Mesothelial cell of epicardium (in vitro differentiated cells): ENCODE measurements at regions not wholly inside any gene's neighbourhood (a gene's known extent, or its start where the extent isn't known, plus 50 kb on each side); places are given as distances from the start of the nearest gene placed in this dataset.

Experiments used
- DNase-seq, 2 experiments: peaks; one replicate each; pipeline ENCODE4 v3.0.0; 2021; ENCODE audit warnings: low spot score in 2 of 2; ENCODE audit not compliant: unreplicated experiment in 2 of 2
- H3K27ac Mint-ChIP-seq: 2 replicates; pipeline ENCODE4 v1.8.0; 2021; ENCODE audit warnings: mixed read lengths
- H3K27me3 Mint-ChIP-seq: 2 replicates; pipeline ENCODE4 v1.8.0; 2021; ENCODE audit warnings: low read depth, mixed read lengths
- H3K36me3 Mint-ChIP-seq: 2 replicates; pipeline ENCODE4 v1.8.0; 2021; ENCODE audit warnings: mixed read lengths
- H3K4me1 Mint-ChIP-seq: 2 replicates; pipeline ENCODE4 v1.8.0; 2021; ENCODE audit warnings: mixed read lengths
- H3K4me3 Mint-ChIP-seq: 2 replicates; pipeline ENCODE4 v1.8.0; 2021; ENCODE audit warnings: mild to moderate bottlenecking, moderate library complexity, mixed read lengths
- H3K9me3 Mint-ChIP-seq: 2 replicates; pipeline ENCODE4 v1.8.0; 2021; ENCODE audit warnings: mixed read lengths
- CTCF ChIP-seq: fragments of 200-600 bp; sonication (generic); IDR thresholded peaks from one replicate; pipeline ENCODE4 v1.5.0; 2021; ENCODE audit warnings: antibody characterized with exemption; ENCODE audit not compliant: unreplicated experiment

GRCh38 chr6:134603561-134603960 is 285.6 kb upstream of the SGK1 start:
- no peak for DNase-seq
- Mint-ChIP-seq H3K27ac (no peak overlapping the region), H3K9me3 (peaks cover 32% of the 10 kb centered on the region), H3K4me1 (peaks cover 5% of the 10 kb centered on the region), H3K4me3 (no peak overlapping the region), H3K27me3 (no peaks in the 10 kb centered on the region), H3K36me3 (peaks cover 11% of the 10 kb centered on the region)
- TF ChIP-seq CTCF, result no peak

GRCh38 chr6:134602123-134602522 is 284.2 kb upstream of the SGK1 start:
- H3K27ac Mint-ChIP-seq, result no peak overlapping the region
- no peak for DNase-seq
- peaks cover 11% of the 10 kb centered on the region for H3K36me3 Mint-ChIP-seq
- H3K4me1 Mint-ChIP-seq, result peaks cover 5% of the 10 kb centered on the region
- H3K27me3 Mint-ChIP-seq, result peaks cover 2% of the 10 kb centered on the region
- no peak overlapping the region for H3K4me3 Mint-ChIP-seq
- H3K9me3 Mint-ChIP-seq, result peaks cover 32% of the 10 kb centered on the region
- TF ChIP-seq CTCF, result no peak

GRCh38 chr6:134600671-134601070 is 282.8 kb upstream of the SGK1 start:
- TF ChIP-seq CTCF, result no peak
- H3K4me3 Mint-ChIP-seq, result no peak overlapping the region
- DNase-seq, result no peak
- peaks cover 5% of the 10 kb centered on the region for H3K4me1 Mint-ChIP-seq
- peaks cover 2% of the 10 kb centered on the region for H3K27me3 Mint-ChIP-seq
- peaks cover 11% of the 10 kb centered on the region for H3K36me3 Mint-ChIP-seq
- H3K27ac Mint-ChIP-seq, result no peak overlapping the region
- H3K9me3 Mint-ChIP-seq, result peaks cover 32% of the 10 kb centered on the region

- Mint-ChIP-seq H3K9me3 (peaks cover 26% of the 10 kb centered on the region), H3K4me3 (no peak overlapping the region), H3K36me3 (peaks cover 11% of the 10 kb centered on the region), H3K27me3 (peaks cover 2% of the 10 kb centered on the region), H3K4me1 (peaks cover 9% of the 10 kb centered on the region), H3K27ac (no peak overlapping the region)
- no peak for DNase-seq
- no peak for TF ChIP-seq CTCF
Measured at GRCh38 chr6:134599079-134599478, 281.2 kb upstream of the SGK1 start.

GRCh38 chr6:134596191-134596590 is 278.3 kb upstream of the SGK1 start:
- peaks cover 16% of the 10 kb centered on the region for H3K4me1 Mint-ChIP-seq
- H3K27me3 Mint-ChIP-seq, result peaks cover 3% of the 10 kb centered on the region
- no peak overlapping the region for H3K27ac Mint-ChIP-seq
- H3K4me3 Mint-ChIP-seq, result no peak overlapping the region
- peaks cover 11% of the 10 kb centered on the region for H3K9me3 Mint-ChIP-seq
- peaks cover 6% of the 10 kb centered on the region for H3K36me3 Mint-ChIP-seq
- no peak for DNase-seq
- TF ChIP-seq CTCF, result no peak

GRCh38 chr6:134594881-134595280 is 277.0 kb upstream of the SGK1 start:
- no peaks in the 10 kb centered on the region for H3K36me3 Mint-ChIP-seq
- peaks cover 3% of the 10 kb centered on the region for H3K27me3 Mint-ChIP-seq
- H3K4me3 Mint-ChIP-seq, result no peak overlapping the region
- DNase-seq, result no peak
- no peak for TF ChIP-seq CTCF
- H3K27ac Mint-ChIP-seq, result no peak overlapping the region
- H3K9me3 Mint-ChIP-seq, result peaks cover 4% of the 10 kb centered on the region
- H3K4me1 Mint-ChIP-seq, result peaks cover 16% of the 10 kb centered on the region
